ENCODE measurements at regions not wholly inside any gene's neighbourhood (a gene's known extent, or its start where the extent isn't known, plus 50 kb on each side); places are given as distances from the start of the nearest gene placed in this dataset.

- TF ChIP-seq POLR2A (IDR thresholded peaks at IDR 0.05) = no peak
- TF ChIP-seq, protein P1, sequence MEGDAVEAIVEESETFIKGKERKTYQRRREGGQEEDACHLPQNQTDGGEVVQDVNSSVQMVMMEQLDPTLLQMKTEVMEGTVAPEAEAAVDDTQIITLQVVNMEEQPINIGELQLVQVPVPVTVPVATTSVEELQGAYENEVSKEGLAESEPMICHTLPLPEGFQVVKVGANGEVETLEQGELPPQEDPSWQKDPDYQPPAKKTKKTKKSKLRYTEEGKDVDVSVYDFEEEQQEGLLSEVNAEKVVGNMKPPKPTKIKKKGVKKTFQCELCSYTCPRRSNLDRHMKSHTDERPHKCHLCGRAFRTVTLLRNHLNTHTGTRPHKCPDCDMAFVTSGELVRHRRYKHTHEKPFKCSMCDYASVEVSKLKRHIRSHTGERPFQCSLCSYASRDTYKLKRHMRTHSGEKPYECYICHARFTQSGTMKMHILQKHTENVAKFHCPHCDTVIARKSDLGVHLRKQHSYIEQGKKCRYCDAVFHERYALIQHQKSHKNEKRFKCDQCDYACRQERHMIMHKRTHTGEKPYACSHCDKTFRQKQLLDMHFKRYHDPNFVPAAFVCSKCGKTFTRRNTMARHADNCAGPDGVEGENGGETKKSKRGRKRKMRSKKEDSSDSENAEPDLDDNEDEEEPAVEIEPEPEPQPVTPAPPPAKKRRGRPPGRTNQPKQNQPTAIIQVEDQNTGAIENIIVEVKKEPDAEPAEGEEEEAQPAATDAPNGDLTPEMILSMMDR (IDR thresholded peaks at IDR 0.05) = no peak
Observed at GRCh38 chr13:50299546-50300249, 284.5 kb downstream of the KCNRG start.

Measured in body of pancreas (tissue), 4 donors.